Stimulated activated CD4-positive, alpha-beta T cell treated with anti-CD3 and anti-CD28 coated beads, Interleukin-12 subunit alpha, Interleukin-12 subunit beta, amount 100 ng/mL, for 48 hours (primary cell): ENCODE measurements at regions not wholly inside any gene's neighbourhood (a gene's known extent, or its start where the extent isn't known, plus 50 kb on each side); places are given as distances from the start of the nearest gene placed in this dataset.
"Not testable (repeated sequence)": the region's sequence is repeated elsewhere in the genome, so short reads cannot be mapped to it uniquely, and the experiment has no call there.

ENCODE experiments used
- DNase-seq, 3 donors: peaks; one replicate each; pipeline ENCODE4 v3.0.0-alpha.2; 2020; ENCODE audit warnings: low read depth in 2 of 3, low spot score in 1 of 3

DNA sequence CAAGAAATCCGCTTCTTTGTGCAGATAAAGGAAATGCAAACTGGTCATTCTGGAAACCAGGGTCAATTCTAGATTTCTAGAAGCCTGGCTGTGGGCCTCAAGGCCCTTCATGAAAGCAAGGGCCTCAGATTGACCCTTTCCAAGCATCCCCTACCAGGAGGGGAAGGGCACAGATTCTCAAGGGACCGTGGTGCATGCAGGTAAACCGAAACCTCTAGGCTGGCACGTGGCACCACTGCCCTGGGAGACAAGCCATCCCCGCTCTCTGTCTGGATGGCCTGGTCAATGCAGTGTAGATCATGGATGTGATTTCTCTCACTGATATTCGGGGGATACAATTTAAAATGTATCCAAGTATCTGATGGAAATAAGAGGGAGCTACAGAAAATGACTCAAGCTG, 69.4 kb downstream of the TOMM20 start:
- no peak for DNase-seq

DNA sequence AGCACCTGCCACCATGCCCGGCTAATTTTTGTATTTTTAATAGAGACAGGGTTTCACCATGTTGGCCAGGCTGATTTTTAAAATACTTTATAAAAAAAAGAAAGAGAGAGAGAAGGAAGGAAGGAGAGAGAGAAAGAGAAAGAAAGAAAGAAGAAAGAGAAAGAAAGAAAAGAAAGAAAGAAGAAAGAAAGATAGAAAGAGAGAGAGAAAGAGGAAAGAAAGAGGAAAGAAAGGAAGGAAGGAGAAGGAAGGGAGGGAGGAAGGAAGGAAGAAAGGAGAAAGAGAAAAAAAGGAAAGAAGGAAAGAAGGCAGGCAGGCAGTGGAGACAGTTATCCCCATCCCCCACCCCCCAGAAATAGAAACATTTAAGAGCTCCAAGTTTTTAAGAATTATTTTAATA, 69.9 kb downstream of the TOMM20 start:
- no peak for DNase-seq

DNA sequence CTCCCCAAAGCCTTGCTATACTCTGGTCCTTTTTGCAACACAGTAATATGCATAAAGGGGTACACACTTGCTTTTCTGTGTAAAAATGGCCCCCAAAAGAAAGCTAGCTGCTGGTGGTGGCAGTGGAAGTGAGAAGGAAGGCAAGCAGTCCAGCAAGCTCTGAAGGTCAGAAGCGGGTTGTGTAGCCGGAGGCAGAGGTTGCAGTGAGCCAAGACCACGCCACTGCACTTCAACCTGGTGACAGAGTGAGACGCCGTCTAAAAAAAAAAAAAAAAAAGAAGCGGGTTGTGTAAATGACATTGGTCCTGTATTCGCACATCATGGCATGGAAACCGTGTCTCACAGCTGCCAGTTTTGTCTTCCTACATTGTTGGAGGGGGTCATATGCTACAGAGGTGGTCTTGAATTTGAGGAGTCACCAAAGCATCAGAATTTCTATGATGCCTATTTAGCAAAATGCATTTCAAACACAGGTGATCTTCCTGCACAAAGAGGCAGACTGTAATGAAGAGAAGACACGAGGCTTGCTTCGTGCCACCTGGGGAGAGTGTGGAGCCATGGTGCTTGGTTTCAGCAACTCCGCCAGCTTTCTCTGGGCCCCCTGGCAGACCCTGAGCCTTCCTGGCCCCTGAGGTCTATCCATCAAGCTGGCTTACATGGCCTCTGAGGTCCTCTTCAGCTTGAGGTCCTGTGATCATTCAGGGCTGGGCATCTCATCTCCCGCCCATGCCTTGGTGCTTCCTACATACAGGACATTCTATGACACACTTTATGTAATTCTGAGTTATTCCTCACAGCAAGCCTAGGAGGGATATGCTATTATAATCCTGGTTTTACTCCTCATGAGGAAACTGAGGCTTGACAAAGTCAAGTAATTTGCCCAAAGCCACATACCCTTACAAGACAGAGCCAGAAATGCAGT, 71.0 kb downstream of the TOMM20 start:
- DNase-seq = no peak

DNA sequence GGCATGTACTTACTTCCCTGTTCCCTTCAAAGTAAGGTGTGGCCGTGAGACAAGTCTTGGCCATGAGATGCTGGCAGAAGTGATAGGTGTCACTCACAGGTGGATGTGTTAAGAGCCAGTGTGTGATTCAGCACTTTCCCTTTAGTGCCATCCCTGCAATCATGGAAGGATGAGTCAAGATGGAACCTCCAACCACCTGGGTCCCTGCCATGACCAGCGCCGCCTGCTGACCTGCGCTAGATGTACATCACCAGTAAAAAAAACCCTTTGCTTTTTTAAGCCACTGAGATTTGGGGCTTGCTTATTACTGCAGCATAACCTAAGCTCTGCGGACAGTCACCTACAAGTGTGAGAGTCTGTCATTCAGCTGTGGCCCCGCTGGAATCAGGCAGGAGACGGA, 71.7 kb downstream of the TOMM20 start:
- DNase-seq = no peak

DNA sequence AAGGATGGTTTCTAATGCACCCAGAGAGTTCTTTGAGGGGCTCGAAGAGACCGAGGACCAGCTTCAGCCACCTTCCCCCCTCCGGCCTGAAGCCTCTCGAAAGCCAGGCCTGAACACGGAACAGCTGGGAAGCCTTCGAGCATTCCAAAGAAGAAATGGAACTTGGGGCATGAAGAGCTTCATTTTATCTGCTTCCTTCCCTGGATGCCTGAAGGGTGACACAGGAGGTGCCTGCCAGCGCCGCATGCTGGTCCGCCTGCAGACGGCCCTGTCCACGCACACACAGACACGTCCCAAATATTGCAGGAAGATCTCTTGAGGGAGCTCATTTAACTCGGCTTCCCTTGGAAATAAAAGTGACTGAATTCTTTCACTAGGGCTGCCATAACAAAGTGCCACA, 73.7 kb downstream of the TOMM20 start:
- no peak for DNase-seq

DNA sequence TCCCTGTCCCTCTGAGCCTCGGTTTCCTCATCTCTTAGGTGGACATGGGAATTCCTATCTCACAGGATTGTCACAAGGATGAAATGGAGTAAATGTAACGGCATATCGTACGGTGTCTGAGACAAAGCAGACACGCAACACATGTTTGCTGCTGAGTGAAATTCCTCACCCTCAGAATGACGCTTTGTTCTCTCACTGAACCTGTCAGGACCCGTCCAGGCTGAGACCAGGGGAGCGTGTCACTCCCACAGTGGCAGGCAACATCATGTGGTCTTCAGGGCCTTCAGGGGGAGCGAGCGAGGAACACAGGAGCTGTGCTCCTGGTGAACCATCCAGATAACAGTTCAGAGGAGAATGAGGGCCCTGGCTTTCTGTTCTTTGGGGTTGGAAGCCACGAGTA, 74.2 kb downstream of the TOMM20 start:
- DNase-seq = no peak

DNA sequence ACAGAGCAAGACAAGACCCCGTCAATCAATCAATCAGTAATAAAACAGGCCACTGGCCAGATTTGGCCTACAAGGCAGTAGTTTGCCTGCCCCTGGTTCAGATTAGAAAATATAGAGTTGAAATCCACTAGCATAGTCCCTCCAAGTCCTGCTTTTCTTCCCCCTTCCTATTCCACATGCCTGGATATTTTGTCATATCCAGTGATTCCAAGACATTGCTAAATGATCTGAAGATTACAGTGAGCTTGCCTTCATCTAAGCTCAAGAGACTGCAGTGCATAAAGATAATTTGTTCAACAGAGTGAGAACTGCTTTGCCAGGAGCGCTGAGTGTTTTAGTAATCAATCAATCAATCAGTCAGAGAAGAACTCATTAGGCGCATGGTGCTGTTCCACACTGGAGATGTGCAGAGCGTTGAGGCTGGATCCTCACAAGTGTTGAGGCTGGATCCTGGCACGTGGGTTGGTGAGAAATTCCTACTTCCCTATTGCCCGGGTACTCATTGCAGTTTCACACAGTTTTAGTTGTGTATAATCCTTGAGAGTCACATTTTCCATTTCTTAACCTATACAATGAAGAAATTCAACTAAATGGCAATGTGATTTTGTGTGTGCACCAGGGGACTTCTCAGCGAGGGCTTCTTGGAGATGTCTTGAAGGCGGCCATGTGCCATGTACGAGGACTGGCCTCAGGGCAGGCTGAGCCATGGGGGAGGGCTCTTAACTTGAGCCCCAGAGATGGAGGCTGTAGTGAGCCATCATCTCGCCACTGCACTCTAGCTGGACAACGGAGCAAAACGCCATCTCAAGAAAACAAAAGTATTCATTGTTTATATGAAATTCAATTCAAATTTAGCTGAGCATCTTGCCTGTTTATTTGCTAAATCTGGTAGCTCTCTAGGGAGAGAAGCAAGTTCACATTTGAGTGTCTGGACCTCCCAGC, 76.3 kb downstream of the TOMM20 start:
- no peak for DNase-seq

DNA sequence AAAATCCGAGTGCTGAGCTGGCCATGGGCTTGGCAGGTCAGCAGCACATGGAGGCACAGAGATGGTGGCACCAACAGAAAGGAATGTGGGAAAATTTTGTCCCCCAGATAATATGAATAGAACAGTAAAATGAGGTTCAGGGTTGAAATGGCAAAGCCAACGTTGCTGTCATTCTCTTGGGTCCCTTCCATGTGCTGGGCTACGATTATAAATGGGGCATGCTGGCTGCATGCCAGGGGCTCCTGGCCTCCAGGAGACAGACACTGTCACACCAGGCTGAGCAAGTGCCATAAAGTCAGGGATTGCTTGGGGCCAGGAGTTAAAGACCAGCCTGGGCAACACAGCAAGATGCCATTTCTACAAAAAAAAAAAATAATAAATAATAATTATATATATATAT, 77.1 kb downstream of the TOMM20 start:
- DNase-seq = no peak

DNA sequence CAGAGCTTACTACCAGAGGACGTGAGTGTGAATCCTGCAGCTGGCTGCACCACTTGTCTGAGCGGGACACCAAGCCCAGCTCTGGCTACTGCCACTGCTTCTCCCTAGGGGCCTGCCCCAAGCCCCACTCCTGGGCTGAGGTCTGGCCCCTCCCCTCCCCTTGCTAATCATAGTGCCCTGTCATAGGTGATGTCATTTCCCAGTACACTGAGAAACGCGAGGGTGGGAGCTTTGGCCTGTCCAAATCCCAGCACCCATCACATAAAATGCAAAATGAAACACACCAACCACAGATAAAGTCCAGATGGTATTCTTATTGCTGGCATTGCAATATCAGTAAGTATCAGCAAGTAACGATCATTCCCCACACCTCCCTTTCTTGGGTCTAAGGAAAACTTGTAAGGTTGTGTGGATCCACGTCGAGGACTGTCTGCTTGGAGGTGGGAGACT, 77.7 kb downstream of the TOMM20 start:
- DNase-seq = no peak

DNA sequence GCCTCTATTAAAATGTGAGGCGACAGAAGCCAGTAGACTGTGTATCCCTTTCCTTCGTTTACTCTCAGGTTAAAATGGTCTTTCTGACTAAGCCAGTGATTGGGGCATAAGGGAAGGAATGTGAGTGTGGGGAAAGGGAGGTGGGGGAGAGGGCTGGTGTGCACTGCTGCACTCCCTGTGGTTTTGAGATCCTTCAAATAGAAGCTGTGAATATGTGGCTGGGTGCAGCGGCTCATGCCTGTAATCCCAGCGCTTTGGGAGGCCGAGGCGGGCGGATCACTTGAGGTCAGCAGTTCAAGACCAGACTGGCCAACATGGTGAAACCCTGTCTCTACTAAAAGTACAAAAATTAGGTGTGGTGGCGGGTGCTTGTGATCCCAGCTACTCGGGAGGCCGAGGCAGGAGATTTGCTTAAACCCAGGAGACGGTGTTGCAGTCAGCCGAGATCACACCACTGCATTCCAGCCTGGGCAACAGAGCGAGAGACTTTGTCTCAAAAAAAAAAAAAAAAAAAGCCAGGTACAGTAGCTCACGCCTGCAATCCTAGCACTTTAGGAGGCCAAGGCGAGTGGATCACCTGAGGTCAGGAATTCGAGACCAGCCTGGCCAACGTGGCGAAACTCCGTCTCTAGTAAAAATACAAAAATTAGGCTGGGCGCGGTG, 78.8 kb downstream of the TOMM20 start:
- not testable (repeated sequence) for DNase-seq

DNA sequence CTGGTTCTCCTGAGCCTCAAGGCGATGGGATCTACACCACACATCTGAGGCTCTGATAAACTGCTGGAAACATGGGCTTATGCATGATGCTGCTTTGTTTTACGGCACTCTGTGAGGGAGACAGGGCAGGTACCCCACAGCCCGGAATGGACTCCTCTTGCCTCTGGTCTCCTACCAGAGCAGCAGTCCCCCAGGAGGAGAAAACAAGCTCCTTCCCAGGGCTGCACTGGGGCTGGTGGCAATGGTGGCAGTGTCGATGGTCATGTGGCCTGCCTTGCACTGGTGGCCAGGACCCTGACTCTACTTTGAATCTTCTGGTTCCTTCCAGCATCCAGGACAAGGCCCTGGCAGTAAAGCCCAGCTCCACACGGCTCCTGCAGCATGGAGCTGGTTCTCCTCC, 79.4 kb downstream of the TOMM20 start:
- no peak for DNase-seq

DNA sequence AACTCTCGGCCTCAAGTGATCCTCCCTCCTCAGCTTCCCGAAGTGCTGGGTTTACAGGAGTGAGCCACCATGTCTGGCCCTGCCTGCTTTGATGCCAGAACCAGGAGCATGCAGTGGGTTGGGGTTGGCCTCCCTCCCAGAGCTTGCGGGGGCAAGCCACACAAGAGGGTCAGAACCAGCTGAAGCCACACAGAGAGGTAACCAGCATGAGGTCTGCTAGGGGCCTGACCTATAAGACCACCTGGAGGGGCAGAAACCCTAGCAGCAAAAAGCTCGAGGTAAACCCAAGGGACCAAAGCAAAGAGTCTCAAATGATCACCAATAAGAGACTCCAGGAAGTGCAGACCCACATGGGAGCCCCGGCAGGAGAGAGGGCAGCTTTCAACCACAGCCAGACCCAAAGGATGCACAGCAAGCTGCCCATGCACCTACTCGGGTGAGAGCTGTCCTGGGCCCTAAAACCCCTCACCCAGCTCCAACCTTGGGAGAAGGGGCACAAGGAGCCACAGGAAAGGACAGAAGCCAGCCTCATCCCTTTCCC, 81.2 kb downstream of the TOMM20 start:
- DNase-seq = no peak

DNA sequence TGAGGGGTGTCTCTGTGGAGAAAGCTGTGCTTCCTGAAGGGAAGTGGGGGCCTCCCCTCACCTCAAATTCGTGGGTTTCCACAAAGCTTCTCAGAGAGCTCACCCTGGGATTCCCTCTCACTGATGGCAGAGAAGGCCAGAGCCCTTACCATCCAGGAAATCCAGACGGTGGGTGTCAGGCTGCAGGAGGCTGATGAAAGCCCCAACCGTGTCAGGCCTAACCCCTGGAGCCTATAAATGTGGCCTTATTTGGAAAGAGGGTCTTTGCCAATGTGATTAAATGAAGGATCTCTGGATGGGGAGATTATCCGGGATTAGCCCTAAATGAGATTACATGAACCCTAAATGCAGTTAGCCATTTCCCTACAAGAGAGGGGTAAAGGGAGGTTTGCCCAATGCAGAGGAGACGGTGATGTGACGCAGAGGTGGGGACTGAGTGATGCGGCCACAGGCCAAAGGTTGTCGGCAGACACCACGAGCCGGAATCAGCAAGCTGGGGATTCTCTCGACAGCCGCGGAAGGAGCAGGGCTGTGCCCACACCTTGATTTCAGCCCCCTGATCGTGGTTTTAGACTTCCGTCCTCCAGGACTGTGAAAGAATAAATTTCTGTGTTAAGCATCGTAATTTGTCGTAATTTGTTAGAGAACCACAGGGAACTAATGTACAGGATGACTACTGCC, 82.6 kb downstream of the TOMM20 start:
- no peak for DNase-seq

DNA sequence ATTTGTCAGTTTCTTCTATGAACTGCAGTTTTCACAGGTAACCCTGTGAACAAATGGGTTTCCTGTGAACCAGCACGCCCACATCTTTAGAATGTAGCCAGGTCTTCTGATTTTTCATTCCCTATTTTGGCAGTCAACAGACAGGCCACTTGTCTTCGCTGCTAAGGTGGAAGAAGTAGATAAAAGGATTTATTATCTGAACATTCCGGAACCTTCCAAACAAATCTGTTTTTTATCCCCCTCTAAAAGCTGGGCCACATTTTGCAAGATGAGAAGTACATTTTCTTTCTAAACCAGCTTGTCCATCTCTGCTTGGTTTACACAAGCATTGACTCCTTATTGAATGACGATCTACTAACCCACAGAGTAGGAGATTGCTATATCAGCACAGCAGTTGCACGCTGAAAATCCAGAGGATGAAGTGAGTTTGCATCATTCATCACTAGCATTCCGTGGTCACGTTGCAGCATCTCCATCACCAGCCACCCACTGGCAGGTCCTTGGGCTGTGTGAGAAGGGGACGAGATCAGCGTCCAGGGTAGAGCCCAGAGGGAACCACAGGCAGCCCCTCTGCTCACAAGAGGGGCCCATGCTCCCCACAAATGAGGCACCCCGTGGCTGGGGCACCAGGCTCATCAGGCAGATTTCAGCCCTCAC, 83.5 kb downstream of the TOMM20 start:
- no peak for DNase-seq

DNA sequence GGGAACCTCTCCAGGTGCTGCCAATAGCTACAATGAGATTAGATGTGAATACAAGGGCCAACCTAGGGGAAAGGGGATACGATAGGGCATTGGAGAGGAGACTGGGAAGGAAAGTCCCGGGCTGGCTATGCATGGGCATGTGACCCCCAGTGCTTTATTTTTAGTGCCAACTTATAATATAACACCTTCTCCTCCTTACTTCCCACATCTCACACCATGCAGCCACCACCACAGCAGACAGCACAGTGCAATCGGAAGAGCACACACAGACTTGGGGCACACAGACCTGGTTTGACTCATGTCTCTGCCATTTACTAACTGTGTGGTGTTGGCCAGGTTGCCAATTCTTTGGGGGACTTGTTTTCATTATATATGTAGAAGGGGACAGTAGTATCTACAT, 85.4 kb downstream of the TOMM20 start:
- no peak for DNase-seq

DNA sequence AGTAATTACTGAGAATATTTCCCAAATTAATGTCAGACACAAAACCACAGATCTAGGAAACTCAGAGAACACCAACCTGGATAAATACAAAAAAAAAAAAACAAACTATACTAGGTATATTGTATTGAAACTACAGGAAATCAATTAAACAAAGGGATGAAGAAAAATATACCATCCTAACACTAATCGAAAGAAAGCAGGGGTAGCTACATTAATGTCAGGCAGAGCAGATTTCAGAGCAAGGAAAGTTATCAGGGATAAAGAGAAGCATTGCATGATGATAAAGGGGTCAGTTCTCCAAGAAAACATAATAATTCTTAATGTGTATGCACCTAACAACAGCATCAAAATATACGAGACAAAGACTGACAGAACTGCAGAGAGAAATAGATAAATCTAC, 89.9 kb downstream of the TOMM20 start:
- no peak for DNase-seq

DNA sequence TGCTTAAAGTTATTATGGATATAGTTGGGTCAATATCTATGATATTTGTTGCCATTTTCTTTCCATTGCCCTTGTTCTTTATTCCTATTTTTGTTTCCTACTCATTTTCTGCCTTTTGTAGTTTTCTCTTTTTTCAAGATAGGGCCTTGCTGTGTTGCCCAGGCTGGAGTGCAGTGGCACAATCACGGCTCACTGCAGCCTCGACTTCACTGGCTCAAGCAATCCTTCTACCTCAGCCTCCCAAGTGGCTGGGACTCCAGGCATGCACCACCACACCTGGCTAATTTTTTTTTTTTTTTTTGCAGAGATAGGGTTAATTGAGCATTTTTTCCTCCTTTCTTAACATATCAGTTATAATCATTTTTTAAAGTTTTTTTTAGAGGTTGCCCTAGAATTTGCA, 92.7 kb downstream of the TOMM20 start:
- DNase-seq = no peak

DNA sequence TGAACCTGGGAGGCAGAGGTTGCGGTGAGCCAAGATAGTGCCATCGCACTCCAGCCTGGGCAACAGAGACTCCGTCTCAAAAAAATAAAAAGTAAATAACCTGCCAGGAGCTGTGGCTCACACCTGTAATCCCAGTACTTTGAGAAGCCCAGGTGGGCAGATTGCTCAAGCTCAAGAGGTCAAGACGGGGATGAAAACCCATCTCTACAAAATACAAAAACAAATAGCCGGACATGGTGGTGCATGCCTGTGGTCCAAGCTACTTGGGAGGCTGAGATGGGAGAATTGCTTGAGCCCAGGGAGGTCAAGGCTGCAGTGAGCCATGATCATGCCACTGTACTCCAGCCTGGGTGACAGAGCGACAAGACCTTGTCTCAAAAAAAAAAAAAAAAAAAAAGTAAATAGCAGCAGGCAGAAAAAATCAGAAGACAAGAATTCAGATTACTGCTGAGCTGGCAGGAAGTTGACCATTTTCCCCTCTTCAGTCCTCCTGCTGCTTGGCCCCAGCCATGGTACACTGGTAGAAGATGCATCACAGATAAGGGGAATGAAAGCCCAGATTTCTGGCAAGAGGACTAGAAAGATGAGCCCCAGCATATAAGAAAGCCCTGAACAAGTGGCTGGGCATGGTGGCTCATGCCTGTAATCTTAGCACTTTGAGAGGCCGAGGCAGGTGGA, 97.6 kb downstream of the TOMM20 start:
- no peak for DNase-seq

DNA sequence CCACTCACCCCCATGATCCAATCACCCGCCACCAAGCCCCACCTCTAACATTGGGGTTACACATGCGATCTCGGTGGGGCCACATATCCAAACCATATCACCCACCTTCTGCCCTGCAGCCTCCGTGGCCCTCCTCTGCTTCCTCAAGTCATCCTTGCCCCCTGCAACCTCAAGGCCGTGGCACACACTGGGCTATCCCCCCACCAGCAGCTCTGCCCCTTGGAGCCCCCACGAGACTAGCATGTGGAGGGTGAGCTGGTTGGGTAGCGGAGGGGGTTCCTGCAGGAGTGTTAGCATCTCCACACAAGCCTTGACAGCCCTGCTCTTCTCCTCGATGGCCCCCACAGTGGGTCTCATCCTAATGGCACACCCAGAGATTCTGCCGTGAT, 100.8 kb downstream of the TOMM20 start:
- no peak for DNase-seq
